GM12878 (cell line): ENCODE measurements at regions not wholly inside any gene's neighbourhood (a gene's known extent, or its start where the extent isn't known, plus 50 kb on each side); places are given as distances from the start of the nearest gene placed in this dataset.
A peak's percentile ranks its signal among the peaks of the same experiment; 100 is the strongest.

ENCODE experiments used
- ATAC-seq: fragments of 200-7000 bp; cut with Tn5 transposase; 3 replicates; pipeline ENCODE4 v1.9.1; 2020; ENCODE audit warnings: mild to moderate bottlenecking, moderate library complexity
- BruUV-seq: library from RNA; stranded (reverse); fragments of 400-500 nt; replicated peaks from 2 replicates; lab custom pipeline; 2021; lab: Mats Ljungman, UMichigan
- CTCF ChIA-PET: fragments of 300-600 bp; sonication (Branson Sonifier 250); formaldehyde crosslinking; extraction: SDS; loops from one replicate; lab custom pipeline; 2021; ENCODE audit warnings: inconsistent platforms; lab: Yijun Ruan, JAX
- POLR2A ChIA-PET: fragments of 350-600 bp; formaldehyde crosslinking; extraction: SDS; loops from one replicate; lab custom pipeline; 2021; ENCODE audit warnings: inconsistent platforms; lab: Charles Lee
- RAD21 ChIA-PET: fragments of 300-600 bp; sonication (Branson Sonifier 250); formaldehyde crosslinking; loops from one replicate; lab custom pipeline; 2023; ENCODE audit warnings: antibody characterized with exemption; ENCODE audit not compliant: unreplicated experiment; lab: Charles Lee
- SMC1A ChIA-PET: fragments of 300-600 bp; sonication (Branson Sonifier 250); formaldehyde crosslinking; loops from one replicate; lab custom pipeline; 2023; ENCODE audit not compliant: unreplicated experiment, uncharacterized antibody; lab: Charles Lee
- DNase-seq: peaks from one replicate; pipeline ENCODE4 v3.0.0-alpha.2; 2011; ENCODE audit warnings: low read depth, low spot score
- FAIRE-seq: peaks from 3 replicates; lab custom pipeline; 2011; peaks lifted over from hg19 to GRCh38; lab: Jason Lieb, UNC
- H2AFZ ChIP-seq: 2 replicates; pipeline ENCODE4 v1.6.0; 2011; ENCODE audit warnings: low read depth, low read length, control low read depth; ENCODE audit not compliant: control insufficient read depth
- H3K27ac ChIP-seq: 2 replicates; pipeline ENCODE4 v1.5.1; 2011; ENCODE audit warnings: control low read depth; ENCODE audit not compliant: control insufficient read depth, insufficient read depth
- H3K27me3 ChIP-seq, 2 experiments: replicated peaks in 1 of 2; 2 replicates each; pipeline versions ENCODE4 v1.6.0 to v1.6.1; 2011; ENCODE audit warnings: low read length in 1 of 2; ENCODE audit not compliant: control insufficient read depth in 2 of 2, insufficient read depth in 2 of 2
- H3K36me3 ChIP-seq, 2 experiments: 2 replicates each; pipeline ENCODE4 v1.5.1; 2011; ENCODE audit warnings: low read length in 1 of 2; ENCODE audit not compliant: control insufficient read depth in 2 of 2, insufficient read depth in 2 of 2
- H3K4me1 ChIP-seq: 2 replicates; pipeline ENCODE4 v1.6.1; 2011; ENCODE audit warnings: mild to moderate bottlenecking, low read length, moderate library complexity, mixed read lengths; ENCODE audit not compliant: control insufficient read depth, insufficient read depth
- H3K4me2 ChIP-seq: 2 replicates; pipeline ENCODE4 v1.6.0; 2011; ENCODE audit warnings: control low read depth; ENCODE audit not compliant: control insufficient read depth, insufficient read depth
- H3K4me3 ChIP-seq: fragments of 200-600 bp; sonication (generic); 2 replicates; pipeline ENCODE4 v1.5.1; 2016
- H3K79me2 ChIP-seq: 2 replicates; pipeline ENCODE4 v1.6.0; 2011; ENCODE audit warnings: low read length; ENCODE audit not compliant: control insufficient read depth, insufficient read depth
- H3K9ac ChIP-seq: 2 replicates; pipeline ENCODE4 v1.8.0; 2011; ENCODE audit warnings: low read length, control low read depth, mixed read lengths; ENCODE audit not compliant: control insufficient read depth, insufficient read depth
- H3K9me3 ChIP-seq: replicated peaks from 3 replicates; pipeline ENCODE4 v1.5.1; 2011; ENCODE audit warnings: mild to moderate bottlenecking, low read length; ENCODE audit not compliant: control insufficient read depth, insufficient read depth
- H4K20me1 ChIP-seq: 2 replicates; pipeline ENCODE4 v1.6.0; 2011; ENCODE audit not compliant: control insufficient read depth, insufficient read depth
- ATF7 ChIP-seq: fragments of 450-650 bp; IDR thresholded peaks from 2 replicates; pipeline ENCODE4 v1.6.1; 2016; ENCODE audit warnings: low read depth, mild to moderate bottlenecking
- BACH1 ChIP-seq: fragments of 450-650 bp; IDR thresholded peaks from 2 replicates; pipeline ENCODE4 v1.6.1; 2017; ENCODE audit warnings: mild to moderate bottlenecking, borderline replicate concordance
- BMI1 ChIP-seq: fragments of 450-650 bp; IDR thresholded peaks from 2 replicates; pipeline ENCODE4 v1.6.1; 2016; ENCODE audit warnings: mild to moderate bottlenecking, moderate library complexity, borderline replicate concordance
- FOS ChIP-seq: IDR thresholded peaks from 3 replicates; pipeline ENCODE4 v1.6.1; 2011; ENCODE audit warnings: borderline replicate concordance; ENCODE audit not compliant: insufficient read length; ENCODE audit errors: extremely low read depth
- FOXM1 ChIP-seq: IDR thresholded peaks from 2 replicates; pipeline ENCODE4 v1.6.1; 2012; ENCODE audit warnings: low read depth, mild to moderate bottlenecking, inconsistent platforms, low read length, moderate library complexity
- IKZF1 ChIP-seq: fragments of 450-650 bp; conservative IDR thresholded peaks from 2 replicates; pipeline ENCODE4 v1.6.1; 2017; ENCODE audit warnings: antibody characterized with exemption, mild to moderate bottlenecking
- IKZF2 ChIP-seq, 2 experiments: fragments of 450-650 bp; IDR thresholded peaks; 2 replicates each; pipeline ENCODE4 v1.6.1; 2017; ENCODE audit warnings: mild to moderate bottlenecking in 2 of 2, moderate library complexity in 2 of 2
- IRF3 ChIP-seq: fragments of 450-650 bp; IDR thresholded peaks from 2 replicates; pipeline ENCODE4 v1.6.1; 2014; ENCODE audit warnings: mild to moderate bottlenecking
- IRF4 ChIP-seq: IDR thresholded peaks from 2 replicates; pipeline ENCODE4 v1.6.1; 2011; ENCODE audit warnings: low read depth, low read length
- IRF5 ChIP-seq: fragments of 450-650 bp; IDR thresholded peaks from 2 replicates; pipeline ENCODE4 v1.6.1; 2017; ENCODE audit warnings: borderline replicate concordance
- JUNB ChIP-seq: IDR thresholded peaks from 2 replicates; pipeline ENCODE4 v1.6.1; 2016; ENCODE audit warnings: antibody characterized with exemption, mild to moderate bottlenecking
- MTA2 ChIP-seq: fragments of 450-650 bp; IDR thresholded peaks from 2 replicates; pipeline ENCODE4 v1.6.1; 2016; ENCODE audit warnings: low read depth, mild to moderate bottlenecking, moderate library complexity
- NFXL1 ChIP-seq: fragments of 450-650 bp; IDR thresholded peaks from 2 replicates; pipeline ENCODE4 v1.6.1; 2017; ENCODE audit warnings: antibody characterized with exemption, mild to moderate bottlenecking, borderline replicate concordance
- PAX8 ChIP-seq: fragments of 450-650 bp; IDR thresholded peaks from 2 replicates; pipeline ENCODE4 v1.6.1; 2017; ENCODE audit warnings: mild to moderate bottlenecking, moderate library complexity
- PML ChIP-seq: IDR thresholded peaks from 2 replicates; pipeline ENCODE4 v1.6.1; 2012; ENCODE audit warnings: low read length, inconsistent platforms
- RCOR1 ChIP-seq: conservative IDR thresholded peaks from 2 replicates; pipeline ENCODE4 v1.6.1; 2012; ENCODE audit warnings: low read depth, low read length, improper control_type of control experiment
- RELA ChIP-seq: fragments of 450-650 bp; IDR thresholded peaks from 2 replicates; pipeline ENCODE4 v1.8.0; 2014; ENCODE audit warnings: borderline replicate concordance; ENCODE audit not compliant: partially characterized antibody
- RELB ChIP-seq: fragments of 450-650 bp; IDR thresholded peaks from 2 replicates; pipeline ENCODE4 v1.6.1; 2017; ENCODE audit warnings: low read depth, mild to moderate bottlenecking, moderate library complexity
- YBX1 ChIP-seq: fragments of 450-650 bp; IDR thresholded peaks from 2 replicates; pipeline ENCODE4 v1.6.1; 2016; ENCODE audit warnings: antibody characterized with exemption
- ZBED1 ChIP-seq: IDR thresholded peaks from 2 replicates; pipeline ENCODE4 v1.6.1; 2016; ENCODE audit warnings: borderline replicate concordance
- ZNF384 ChIP-seq: IDR thresholded peaks from 2 replicates; pipeline ENCODE4 v1.6.1; 2012; ENCODE audit warnings: low read depth, mild to moderate bottlenecking, low read length, improper control_type of control experiment, borderline replicate concordance
- WGBS: methylation state at CpG from one replicate; pipeline ENCODE4 v1.1.6; 2016; ENCODE audit warnings: low lambda C conversion rate; ENCODE audit not compliant: insufficient replicate concordance, insufficient coverage; ENCODE audit errors: missing lambda C conversion rate; 5-methylcytosine and 5-hydroxymethylcytosine counted together
- in situ Hi-C: fragments of 300-500 bp; cut with MboI; formaldehyde crosslinking; loops from 9 replicates; pipeline ENCODE4 v1.14.3; 2018; ENCODE audit warnings: mixed read lengths
- intact Hi-C: fragments of 100-400 bp; cut with micrococcal nuclease; formaldehyde crosslinking; loops from one replicate; pipeline ENCODE4 v1.14.2; 2022; ENCODE audit not compliant: unreplicated experiment

- ChIA-PET CTCF (no interaction called here), SMC1A (no interaction called here), RAD21 (no interaction called here), POLR2A (no interaction called here)
- H3K36me3 ChIP-seq = no peaks in the 10 kb centered on the region
- no peak overlapping the region for H3K4me2 ChIP-seq
- WGBS = 36% methylated on average over 2 of the region's 2 CpGs
- no peaks in the 10 kb centered on the region for H3K27me3 ChIP-seq
- H3K9me3 ChIP-seq = no peaks in the 10 kb centered on the region
- H3K27ac ChIP-seq = no peak overlapping the region
- H3K4me1 ChIP-seq = no peaks in the 10 kb centered on the region
- BruUV-seq = no TSS peak
- ATAC-seq (peak; percentile 67), FAIRE-seq (no peak), DNase-seq (no peak)
- H2AFZ ChIP-seq = no peak overlapping the region
- no peaks in the 10 kb centered on the region for H4K20me1 ChIP-seq
- in situ Hi-C loops (no loop called here), intact Hi-C loops (no loop called here)
- H3K79me2 ChIP-seq = no peaks in the 10 kb centered on the region
- no peak overlapping the region for H3K4me3 ChIP-seq
- H3K9ac ChIP-seq = no peak overlapping the region
- no peak for TF ChIP-seq BACH1
- no peak for TF ChIP-seq IKZF2 (IDR thresholded peaks at IDR 0.05)
- no peak for TF ChIP-seq RELA
- TF ChIP-seq YBX1 = no peak
- TF ChIP-seq RCOR1 = no peak
- no peak for TF ChIP-seq ZBED1
- TF ChIP-seq FOXM1 = no peak
- TF ChIP-seq ATF7 = 0 out of 2 replicates have a peak, but pooled peaks have one; percentile 27
- no peak for TF ChIP-seq RELB
- no peak for TF ChIP-seq JUNB
- TF ChIP-seq BMI1 = 0 out of 2 replicates have a peak, but pooled peaks have one; percentile 17
- TF ChIP-seq NFXL1 = no peak
- TF ChIP-seq IKZF1 = no peak
- no peak for TF ChIP-seq PAX8
- TF ChIP-seq IRF4 = no peak
- no peak for TF ChIP-seq IRF3
- no peak for TF ChIP-seq IRF5
- TF ChIP-seq FOS = no peak
- peak; percentile 78 for TF ChIP-seq MTA2
- TF ChIP-seq PML = no peak
- peak; percentile 34; the same call in 1 of the 2 replicates for TF ChIP-seq ZNF384
These were observed 554.9 kb downstream of the KLHL4 start for GRCh38 chrX:88072339-88073030.
